ENCODE measurements at regions not wholly inside any gene's neighbourhood (a gene's known extent, or its start where the extent isn't known, plus 50 kb on each side); places are given as distances from the start of the nearest gene placed in this dataset.
"Not testable (repeated sequence)": the region's sequence is repeated elsewhere in the genome, so short reads cannot be mapped to it uniquely, and the experiment has no call there.

GRCh38 chr1:98575955-98576354, 85.6 kb upstream of the SNX7 start:
- no peak for DNase-seq

GRCh38 chr1:98565951-98566350, 95.6 kb upstream of the SNX7 start:
- peak; percentile 9 for DNase-seq

GRCh38 chr1:98559291-98559690, 102.2 kb upstream of the SNX7 start:
- no peak for DNase-seq

GRCh38 chr1:98557895-98558294, 103.6 kb upstream of the SNX7 start:
- peak; percentile 8 for DNase-seq

- DNase-seq, result peak; percentile 53
Measured at GRCh38 chr1:98556521-98557158, 104.9 kb upstream of the SNX7 start.

GRCh38 chr1:98555814-98556213, 105.7 kb upstream of the SNX7 start:
- DNase-seq, result no peak

- not testable (repeated sequence) for DNase-seq
Measured at GRCh38 chr1:98552576-98553074, 108.9 kb upstream of the SNX7 start.

GRCh38 chr1:98550076-98550475, 111.4 kb upstream of the SNX7 start:
- DNase-seq, result no peak

GRCh38 chr1:98546319-98546718, 115.2 kb upstream of the SNX7 start:
- DNase-seq, result no peak

GRCh38 chr1:98538106-98538505, 123.4 kb upstream of the SNX7 start:
- no peak for DNase-seq

GRCh38 chr1:98523256-98523655, 138.3 kb upstream of the SNX7 start:
- DNase-seq, result no peak

GRCh38 chr1:98516306-98516705, 145.2 kb upstream of the SNX7 start:
- peak; percentile 6 for DNase-seq

GRCh38 chr1:98515744-98516143, 145.8 kb upstream of the SNX7 start:
- DNase-seq, result no peak

- not testable (repeated sequence) for DNase-seq
Measured at GRCh38 chr1:98512216-98512615, 149.3 kb upstream of the SNX7 start.

- DNase-seq, result no peak
Measured at GRCh38 chr1:98503771-98504170, 157.8 kb upstream of the SNX7 start.

- DNase-seq, result peak; percentile 10
Measured at GRCh38 chr1:98502937-98503336, 158.6 kb upstream of the SNX7 start.

GRCh38 chr1:98500324-98500723, 161.2 kb upstream of the SNX7 start:
- no peak for DNase-seq

- DNase-seq, result no peak
Measured at GRCh38 chr1:98498651-98499050, 162.9 kb upstream of the SNX7 start.

GRCh38 chr1:98497497-98497896, 164.0 kb upstream of the SNX7 start:
- DNase-seq, result no peak

GRCh38 chr1:98496256-98496995, 165.1 kb upstream of the SNX7 start:
- peak; percentile 4 for DNase-seq

GRCh38 chr1:98493469-98493868, 168.1 kb upstream of the SNX7 start:
- no peak for DNase-seq

- DNase-seq, result no peak
Measured at GRCh38 chr1:98490099-98490498, 171.4 kb upstream of the SNX7 start.

GRCh38 chr1:98487620-98488019, 173.9 kb upstream of the SNX7 start:
- no peak for DNase-seq

- DNase-seq, result no peak
Measured at GRCh38 chr1:98482611-98483010, 178.9 kb upstream of the SNX7 start.

GRCh38 chr1:98480271-98480670, 181.2 kb upstream of the SNX7 start:
- DNase-seq, result no peak

All from NCI-H69 (cell line).